ENCODE measurements at regions not wholly inside any gene's neighbourhood (a gene's known extent, or its start where the extent isn't known, plus 50 kb on each side); places are given as distances from the start of the nearest gene placed in this dataset.

DNA sequence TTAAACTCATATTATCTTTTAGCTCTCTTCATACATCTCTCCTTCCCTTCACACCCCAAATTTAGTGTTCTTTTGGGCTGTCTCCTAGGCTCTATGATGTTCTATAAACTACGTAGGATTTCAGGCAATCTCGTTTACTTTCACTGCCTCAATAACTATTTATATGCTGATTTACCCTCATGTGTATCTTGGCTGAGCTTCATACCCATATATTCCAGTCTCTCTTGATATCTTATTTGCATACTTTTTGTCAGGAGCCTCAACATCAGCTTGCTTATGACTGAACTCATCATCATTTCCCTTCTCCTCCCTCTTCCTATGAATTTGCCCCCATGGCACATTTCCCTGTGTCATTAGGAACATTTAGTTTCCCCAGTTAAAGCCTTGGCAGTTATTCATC, 262.1 kb upstream of the FBXO33 start:
- Mint-ChIP-seq H3K9me3 (peaks cover 12% of the 10 kb centered on the region), H3K4me1 (no peaks in the 10 kb centered on the region), H3K36me3 (ENCODE audit: low read depth) (peaks cover 10% of the 10 kb centered on the region; the same call in 2 of the 3 replicates), H3K27ac (no peak overlapping the region), H3K4me3 (no peak overlapping the region), H3K27me3 (ENCODE audit: insufficient read depth, low read depth, poor library complexity) (no peaks in the 10 kb centered on the region)
- ATAC-seq (no peak), DNase-seq (ENCODE audit: low spot score) (no peak)
- Histone ChIP-seq H3K36me3 (ENCODE audit: insufficient read depth) (no peaks in the 10 kb centered on the region), H3F3A (replicated peaks; ENCODE audit: low read depth) (no peaks in the 10 kb centered on the region), H4K20me1 (replicated peaks; ENCODE audit: insufficient read depth) (no peaks in the 10 kb centered on the region), H3K4me1 (ENCODE audit: insufficient read depth) (no peaks in the 10 kb centered on the region), H3K27me3 (ENCODE audit: insufficient read depth) (no peaks in the 10 kb centered on the region), H3K9me2 (ENCODE audit: insufficient read depth) (no peaks in the 10 kb centered on the region), H3K4me2 (no peak overlapping the region), H3K79me2 (replicated peaks; ENCODE audit: insufficient read depth) (no peaks in the 10 kb centered on the region), H3K27ac (ENCODE audit: low read depth) (no peak overlapping the region), H2AFZ (no peak overlapping the region), H3K4me3 (no peak overlapping the region)
- TF ChIP-seq NANOG (IDR thresholded peaks at IDR 0.05; ENCODE audit: borderline replicate concordance) (no peak), ZNF462 (CRISPR knock-in tag; IDR thresholded peaks at IDR 0.05) (no peak), POLR2AphosphoS5 (IDR thresholded peaks at IDR 0.05; ENCODE audit: low read depth) (no peak), STAT1 (IDR thresholded peaks at IDR 0.05; ENCODE audit: unreplicated experiment) (no peak), REST (IDR thresholded peaks at IDR 0.05; ENCODE audit: unreplicated experiment) (no peak), ZNF331 (CRISPR knock-in tag; IDR thresholded peaks at IDR 0.05; ENCODE audit: low read depth) (no peak), CREB1 (CRISPR knock-in tag; IDR thresholded peaks at IDR 0.05; ENCODE audit: low read depth) (no peak)

Measured in GM23338 (cell line).